ENCODE measurements at regions not wholly inside any gene's neighbourhood (a gene's known extent, or its start where the extent isn't known, plus 50 kb on each side); places are given as distances from the start of the nearest gene placed in this dataset.

DNA sequence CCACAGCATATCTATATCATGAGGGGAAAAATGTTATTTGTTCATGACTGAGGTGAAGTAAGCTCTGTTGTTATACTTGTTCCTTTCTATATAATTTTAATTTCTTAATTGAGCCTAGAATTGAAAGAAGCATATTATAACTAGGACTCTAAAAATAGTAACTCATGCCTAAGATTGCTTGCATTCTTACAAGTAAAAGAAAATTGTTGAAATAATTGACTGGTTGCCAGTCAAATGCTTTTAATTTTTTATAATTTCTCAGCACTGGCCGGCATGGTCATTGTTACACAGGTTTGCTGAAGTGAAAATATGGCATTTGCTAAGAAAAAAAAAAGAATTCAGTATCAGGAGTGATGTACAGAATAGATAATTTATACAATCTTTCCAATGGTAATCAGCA, 104.8 kb downstream of the GASK1B start:
- TF ChIP-seq POLR2A (IDR thresholded peaks at IDR 0.05; ENCODE audit: low read depth, low read length) (no peak), POLR2AphosphoS5 (IDR thresholded peaks at IDR 0.05; ENCODE audit: low read depth, low read length) (no peak), PAX5 (IDR thresholded peaks at IDR 0.05; ENCODE audit: insufficient read depth, low read length, severe bottlenecking) (no peak), SPI1 (IDR thresholded peaks at IDR 0.05; ENCODE audit: low read depth, low read length) (no peak), TAF1 (IDR thresholded peaks at IDR 0.05; ENCODE audit: low read depth, low read length) (no peak)
